Activated CD4-positive, alpha-beta memory T cell treated with anti-CD3 and anti-CD28 coated beads for 36 hours (primary cell): ENCODE measurements at regions not wholly inside any gene's neighbourhood (a gene's known extent, or its start where the extent isn't known, plus 50 kb on each side); places are given as distances from the start of the nearest gene placed in this dataset.

ENCODE experiments used
- CTCF ChIA-PET: fragments of 350-600 bp; sonication (Branson Sonifier 250); formaldehyde crosslinking; loops from one replicate; lab custom pipeline; 2021; ENCODE audit warnings: antibody characterized with exemption, inconsistent platforms; lab: Charles Lee
- POLR2A ChIA-PET: fragments of 350-600 bp; sonication (Branson Sonifier 250); formaldehyde crosslinking; loops from one replicate; lab custom pipeline; 2021; ENCODE audit warnings: antibody characterized with exemption; lab: Charles Lee
- DNase-seq: peaks from one replicate; pipeline ENCODE4 v3.0.0-alpha.2; 2020
- H3K27ac Mint-ChIP-seq: one replicate; pipeline ENCODE4 v1.8.0; 2021; ENCODE audit warnings: mixed read lengths
- H3K27me3 Mint-ChIP-seq: one replicate; pipeline ENCODE4 v1.8.0; 2021; ENCODE audit warnings: mixed read lengths
- H3K36me3 Mint-ChIP-seq: one replicate; pipeline ENCODE4 v1.8.0; 2021; ENCODE audit warnings: mixed read lengths
- H3K4me1 Mint-ChIP-seq: one replicate; pipeline ENCODE4 v1.8.0; 2021; ENCODE audit warnings: low read depth, mixed read lengths
- H3K4me3 Mint-ChIP-seq: one replicate; pipeline ENCODE4 v1.8.0; 2021; ENCODE audit warnings: mild to moderate bottlenecking, mixed read lengths
- H3K9me3 Mint-ChIP-seq: one replicate; pipeline ENCODE4 v1.8.0; 2021; ENCODE audit warnings: mixed read lengths
- intact Hi-C: fragments of 100-400 bp; cut with micrococcal nuclease; formaldehyde crosslinking; loops from one replicate; pipeline ENCODE4 v1.15.1; 2023

GRCh38 chr21:26784974-26785373 lies 60.2 kb downstream of the ADAMTS1 start:
- no peak for DNase-seq
- Mint-ChIP-seq H3K27me3 (peaks cover 2% of the 10 kb centered on the region), H3K36me3 (no peaks in the 10 kb centered on the region), H3K4me3 (no peak overlapping the region), H3K4me1 (no peaks in the 10 kb centered on the region), H3K9me3 (no peaks in the 10 kb centered on the region), H3K27ac (no peak overlapping the region)
- ChIA-PET CTCF (no interaction called here), POLR2A (no interaction called here)
- intact Hi-C loops: no loop called here

- intact Hi-C loops: no loop called here
- Mint-ChIP-seq H3K27ac (no peak overlapping the region), H3K4me1 (no peaks in the 10 kb centered on the region), H3K36me3 (no peaks in the 10 kb centered on the region), H3K27me3 (peaks cover 2% of the 10 kb centered on the region), H3K9me3 (no peaks in the 10 kb centered on the region), H3K4me3 (no peak overlapping the region)
- ChIA-PET CTCF (no interaction called here), POLR2A (no interaction called here)
- DNase-seq: no peak
Observed at GRCh38 chr21:26783466-26784195, 61.6 kb downstream of the ADAMTS1 start.

GRCh38 chr21:26782747-26783146 lies 62.5 kb downstream of the ADAMTS1 start:
- no peaks in the 10 kb centered on the region for H3K9me3 Mint-ChIP-seq
- H3K27ac Mint-ChIP-seq: no peak overlapping the region
- no peaks in the 10 kb centered on the region for H3K36me3 Mint-ChIP-seq
- H3K4me3 Mint-ChIP-seq: no peak overlapping the region
- intact Hi-C loops: no loop called here
- no peak for DNase-seq
- ChIA-PET POLR2A (no interaction called here), CTCF (no interaction called here)
- H3K27me3 Mint-ChIP-seq: peaks cover 2% of the 10 kb centered on the region
- H3K4me1 Mint-ChIP-seq: no peaks in the 10 kb centered on the region

GRCh38 chr21:26782331-26782730 lies 62.9 kb downstream of the ADAMTS1 start:
- intact Hi-C loops: no loop called here
- Mint-ChIP-seq H3K9me3 (no peaks in the 10 kb centered on the region), H3K4me3 (no peak overlapping the region), H3K36me3 (no peaks in the 10 kb centered on the region), H3K27me3 (peaks cover 2% of the 10 kb centered on the region), H3K27ac (no peak overlapping the region), H3K4me1 (no peaks in the 10 kb centered on the region)
- ChIA-PET CTCF (no interaction called here), POLR2A (no interaction called here)
- DNase-seq: no peak

GRCh38 chr21:26781331-26781730 lies 63.9 kb downstream of the ADAMTS1 start:
- H3K9me3 Mint-ChIP-seq: no peaks in the 10 kb centered on the region
- H3K4me3 Mint-ChIP-seq: no peak overlapping the region
- H3K27me3 Mint-ChIP-seq: peaks cover 2% of the 10 kb centered on the region
- no peak overlapping the region for H3K27ac Mint-ChIP-seq
- intact Hi-C loops: no loop called here
- no peaks in the 10 kb centered on the region for H3K36me3 Mint-ChIP-seq
- no peak for DNase-seq
- CTCF ChIA-PET: no interaction called here
- POLR2A ChIA-PET: no interaction called here
- H3K4me1 Mint-ChIP-seq: no peaks in the 10 kb centered on the region

- no peak overlapping the region for H3K27ac Mint-ChIP-seq
Observed at GRCh38 chr21:26777166-26777565, 68.0 kb downstream of the ADAMTS1 start.

GRCh38 chr21:26776310-26777021 lies 68.7 kb downstream of the ADAMTS1 start:
- peaks cover 2% of the 10 kb centered on the region for H3K27me3 Mint-ChIP-seq
- intact Hi-C loops: no loop called here
- H3K27ac Mint-ChIP-seq: no peak overlapping the region
- H3K4me3 Mint-ChIP-seq: no peak overlapping the region
- H3K9me3 Mint-ChIP-seq: no peaks in the 10 kb centered on the region
- POLR2A ChIA-PET: no interaction called here
- no peaks in the 10 kb centered on the region for H3K36me3 Mint-ChIP-seq
- no peaks in the 10 kb centered on the region for H3K4me1 Mint-ChIP-seq
- CTCF ChIA-PET: no interaction called here
- DNase-seq: no peak

More at GRCh38 chr21:26777166-26777565, 68.0 kb downstream of the ADAMTS1 start:
- CTCF ChIA-PET: no interaction called here
- Mint-ChIP-seq H3K4me1 (no peaks in the 10 kb centered on the region), H3K4me3 (no peak overlapping the region), H3K36me3 (no peaks in the 10 kb centered on the region), H3K9me3 (no peaks in the 10 kb centered on the region), H3K27me3 (peaks cover 2% of the 10 kb centered on the region)
- POLR2A ChIA-PET: no interaction called here
- DNase-seq: no peak
- intact Hi-C loops: no loop called here

GRCh38 chr21:26773058-26773457 lies 72.2 kb downstream of the ADAMTS1 start:
- H3K4me3 Mint-ChIP-seq: no peak overlapping the region
- no peak for DNase-seq
- ChIA-PET CTCF (no interaction called here), POLR2A (no interaction called here)
- no peaks in the 10 kb centered on the region for H3K27me3 Mint-ChIP-seq
- H3K27ac Mint-ChIP-seq: no peak overlapping the region
- no peaks in the 10 kb centered on the region for H3K4me1 Mint-ChIP-seq
- no peaks in the 10 kb centered on the region for H3K9me3 Mint-ChIP-seq
- intact Hi-C loops: no loop called here
- no peaks in the 10 kb centered on the region for H3K36me3 Mint-ChIP-seq

GRCh38 chr21:26769613-26770188 lies 75.5 kb downstream of the ADAMTS1 start:
- no peaks in the 10 kb centered on the region for H3K27me3 Mint-ChIP-seq
- ChIA-PET POLR2A (no interaction called here), CTCF (interaction anchor here (1.1 kb wide), 1 partner anchor 1976 kb away, joined by 3 read pairs; no protein-coding TSS in a partner anchor)
- H3K36me3 Mint-ChIP-seq: no peaks in the 10 kb centered on the region
- H3K27ac Mint-ChIP-seq: no peak overlapping the region
- no peak for DNase-seq
- H3K4me1 Mint-ChIP-seq: no peaks in the 10 kb centered on the region
- intact Hi-C loops: no loop called here
- no peaks in the 10 kb centered on the region for H3K9me3 Mint-ChIP-seq
- H3K4me3 Mint-ChIP-seq: no peak overlapping the region

- POLR2A ChIA-PET: no interaction called here
- no peaks in the 10 kb centered on the region for H3K27me3 Mint-ChIP-seq
- no peaks in the 10 kb centered on the region for H3K9me3 Mint-ChIP-seq
- H3K4me1 Mint-ChIP-seq: no peaks in the 10 kb centered on the region
- H3K36me3 Mint-ChIP-seq: no peaks in the 10 kb centered on the region
- no peak overlapping the region for H3K27ac Mint-ChIP-seq
- CTCF ChIA-PET: no interaction called here
- DNase-seq: no peak
- intact Hi-C loops: no loop called here
- no peak overlapping the region for H3K4me3 Mint-ChIP-seq
Observed at GRCh38 chr21:26766826-26767325, 78.3 kb downstream of the ADAMTS1 start.

GRCh38 chr21:26761174-26761915 lies 83.9 kb downstream of the ADAMTS1 start:
- ChIA-PET CTCF (interaction anchor here (1.1 kb wide), 1 partner anchor 46 kb away, joined by 3 read pairs; no protein-coding TSS in a partner anchor), POLR2A (no interaction called here)
- Mint-ChIP-seq H3K36me3 (no peaks in the 10 kb centered on the region), H3K27me3 (peaks cover 3% of the 10 kb centered on the region), H3K4me3 (no peak overlapping the region), H3K4me1 (no peaks in the 10 kb centered on the region), H3K9me3 (no peaks in the 10 kb centered on the region), H3K27ac (no peak overlapping the region)
- DNase-seq: no peak
- intact Hi-C loops: no loop called here

- DNase-seq: no peak
- no peak overlapping the region for H3K4me3 Mint-ChIP-seq
- no peaks in the 10 kb centered on the region for H3K36me3 Mint-ChIP-seq
- intact Hi-C loops: no loop called here
- CTCF ChIA-PET: no interaction called here
- H3K4me1 Mint-ChIP-seq: no peaks in the 10 kb centered on the region
- peaks cover 3% of the 10 kb centered on the region for H3K27me3 Mint-ChIP-seq
- POLR2A ChIA-PET: no interaction called here
- H3K27ac Mint-ChIP-seq: no peak overlapping the region
- no peaks in the 10 kb centered on the region for H3K9me3 Mint-ChIP-seq
Observed at GRCh38 chr21:26759731-26760130, 85.5 kb downstream of the ADAMTS1 start.
